Globus pallidus (tissue), 1 donor: ENCODE measurements at regions not wholly inside any gene's neighbourhood (a gene's known extent, or its start where the extent isn't known, plus 50 kb on each side); places are given as distances from the start of the nearest gene placed in this dataset.
"Not testable (repeated sequence)": the region's sequence is repeated elsewhere in the genome, so short reads cannot be mapped to it uniquely, and the experiment has no call there.

Experiments used
- DNase-seq: peaks from one replicate; pipeline ENCODE4 v3.0.0-alpha.2; 2015; ENCODE audit warnings: low spot score

DNA sequence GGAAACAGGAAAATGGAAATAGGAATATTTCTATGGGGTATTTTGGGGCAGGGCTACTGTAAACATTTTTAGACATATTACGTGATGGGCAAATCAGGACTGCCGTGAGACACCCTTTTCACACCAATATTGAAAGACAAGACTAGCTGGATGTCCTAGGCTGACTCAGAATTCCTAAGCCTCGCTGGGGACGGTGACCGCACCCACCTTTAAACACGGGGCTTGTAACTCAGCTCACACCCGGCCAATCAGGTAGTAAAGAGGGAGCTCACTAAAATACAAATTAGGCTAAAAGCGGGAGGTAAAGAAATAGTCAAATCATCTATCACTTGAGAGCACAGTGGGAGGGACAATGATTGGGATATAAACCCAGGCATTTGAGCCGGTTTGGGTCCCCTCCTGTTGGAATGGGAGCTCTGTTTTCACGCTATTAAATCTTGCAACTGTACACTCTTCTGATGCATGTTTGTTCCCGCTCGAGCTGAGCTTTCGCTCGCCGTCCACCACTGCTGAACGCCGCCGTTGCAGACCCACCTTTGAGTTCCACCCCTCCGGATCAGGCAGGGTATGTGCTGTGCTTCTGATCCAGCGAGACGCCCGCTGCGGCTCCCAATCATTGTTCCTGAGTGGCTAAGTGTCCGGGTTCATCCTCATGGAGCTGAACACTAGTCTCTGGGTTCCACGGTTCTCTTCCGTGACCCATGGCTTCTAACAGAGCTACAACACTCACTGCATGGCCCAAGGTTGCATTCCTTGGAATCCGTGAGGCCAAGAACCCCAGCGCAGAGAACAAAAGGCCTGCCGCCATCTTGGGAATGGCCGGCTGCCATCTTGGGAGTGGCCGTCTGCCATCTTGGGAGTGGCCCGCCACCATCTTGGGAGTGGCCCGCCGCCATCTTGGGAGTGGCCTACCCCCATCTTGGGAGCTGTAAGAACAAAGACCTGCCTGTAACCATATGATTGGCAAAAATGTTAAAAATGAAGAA, 152.6 kb downstream of the CRLF2 start:
- DNase-seq: no peak

- DNase-seq: not testable (repeated sequence)
Observed at GRCh38 chrX:1053600-1053999, 158.8 kb downstream of the CRLF2 start.

GRCh38 chrX:1053072-1053471, 159.4 kb downstream of the CRLF2 start:
- no peak for DNase-seq

DNA sequence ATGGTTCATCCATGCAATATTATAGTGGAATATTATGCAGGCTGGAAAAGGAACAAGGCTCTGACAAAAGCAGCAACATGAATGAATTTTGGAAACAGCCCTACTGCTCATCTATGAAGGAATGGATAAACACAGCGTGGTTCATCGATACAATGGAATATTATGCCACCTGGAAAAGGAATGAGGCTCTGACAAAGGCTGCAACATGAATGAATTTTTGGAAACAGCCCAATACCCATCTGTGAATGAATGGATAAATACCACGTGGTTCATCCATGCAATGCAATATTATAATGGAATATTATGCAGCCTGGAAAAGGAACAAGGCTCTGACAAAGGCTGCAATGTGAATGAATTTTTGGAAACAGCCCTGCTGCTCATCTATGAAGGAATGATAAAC, 160.4 kb downstream of the CRLF2 start:
- no peak for DNase-seq

DNA sequence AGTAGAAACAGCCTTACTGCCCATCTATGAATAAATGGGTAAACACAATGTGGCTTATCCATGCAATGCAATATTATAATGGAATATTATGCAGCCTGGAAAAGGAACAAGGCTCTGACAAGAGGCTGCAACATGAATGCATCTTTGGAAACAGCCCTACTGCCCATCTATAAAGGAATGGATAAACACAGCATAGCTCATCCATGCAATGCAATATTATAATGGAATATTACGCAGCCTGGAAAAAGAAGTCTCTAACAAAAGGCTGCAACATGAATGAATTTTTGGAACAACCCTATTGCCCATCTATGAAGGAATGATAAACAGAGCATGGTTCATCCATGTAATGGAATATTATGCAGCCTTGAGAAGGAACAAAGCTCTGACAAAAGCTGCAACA, 161.0 kb downstream of the CRLF2 start:
- no peak for DNase-seq

- DNase-seq: no peak
Observed at GRCh38 chrX:1045680-1046314, 166.7 kb downstream of the CRLF2 start.

DNA sequence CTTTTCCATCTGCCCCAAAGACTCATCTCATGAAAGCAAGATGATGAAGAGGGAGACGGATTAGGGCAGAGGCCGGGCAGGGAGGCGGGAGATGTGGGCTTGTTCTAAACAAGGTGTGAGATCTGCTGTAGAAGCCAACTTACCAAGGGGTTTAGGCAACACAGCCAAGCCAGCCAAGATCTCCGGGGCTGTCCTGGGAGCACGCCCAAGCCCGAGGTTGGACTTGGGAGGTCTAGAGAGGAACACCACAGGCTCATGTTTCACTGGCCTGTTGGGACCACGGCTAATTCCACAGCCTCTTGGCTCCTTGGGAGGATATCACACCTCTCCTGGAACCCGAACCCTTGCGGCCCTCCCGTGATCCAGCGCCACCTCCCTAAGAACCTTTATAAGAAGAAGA, 171.4 kb downstream of the CRLF2 start:
- DNase-seq: no peak

GRCh38 chrX:1035931-1036330, 176.5 kb downstream of the CRLF2 start:
- not testable (repeated sequence) for DNase-seq

DNA sequence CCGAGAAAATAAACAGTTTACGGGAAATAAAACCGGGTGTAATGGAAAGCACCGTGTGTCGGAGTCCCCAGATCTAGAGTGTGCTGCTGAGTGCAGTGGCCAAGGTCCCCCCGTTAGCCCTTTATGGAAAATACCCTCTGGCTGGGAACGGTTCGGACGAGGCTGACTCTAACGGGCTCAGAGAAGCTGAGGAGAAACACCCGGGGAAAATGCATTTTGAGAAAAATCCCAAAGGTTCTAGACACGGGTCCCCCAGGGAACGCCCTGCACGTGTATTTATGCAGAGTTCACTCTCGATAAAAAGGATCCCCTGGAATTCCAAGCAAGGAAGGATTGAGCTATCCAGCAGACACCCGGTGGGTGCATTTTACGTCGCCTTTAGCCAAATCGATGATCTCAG, 177.2 kb downstream of the CRLF2 start:
- DNase-seq: no peak

DNA sequence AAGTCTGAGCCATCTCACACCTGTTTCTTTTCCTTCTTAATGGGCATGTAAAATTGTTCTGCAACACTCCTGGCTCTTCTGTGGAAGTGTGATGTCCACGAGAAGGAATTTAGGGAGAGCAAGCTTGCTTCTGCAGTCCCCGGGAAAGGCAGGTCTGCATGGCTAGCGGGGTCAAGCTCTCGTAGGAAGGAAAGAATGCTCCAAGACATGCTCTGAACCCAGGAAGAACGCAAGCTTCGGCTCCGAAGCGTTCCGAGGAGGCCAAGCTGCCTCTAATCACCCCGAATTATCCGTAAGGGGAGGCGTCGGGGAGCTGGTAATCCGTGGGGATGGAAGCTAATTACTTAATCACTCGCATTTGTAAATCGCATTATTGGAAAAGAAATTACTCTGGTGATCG, 177.7 kb downstream of the CRLF2 start:
- DNase-seq: no peak

DNA sequence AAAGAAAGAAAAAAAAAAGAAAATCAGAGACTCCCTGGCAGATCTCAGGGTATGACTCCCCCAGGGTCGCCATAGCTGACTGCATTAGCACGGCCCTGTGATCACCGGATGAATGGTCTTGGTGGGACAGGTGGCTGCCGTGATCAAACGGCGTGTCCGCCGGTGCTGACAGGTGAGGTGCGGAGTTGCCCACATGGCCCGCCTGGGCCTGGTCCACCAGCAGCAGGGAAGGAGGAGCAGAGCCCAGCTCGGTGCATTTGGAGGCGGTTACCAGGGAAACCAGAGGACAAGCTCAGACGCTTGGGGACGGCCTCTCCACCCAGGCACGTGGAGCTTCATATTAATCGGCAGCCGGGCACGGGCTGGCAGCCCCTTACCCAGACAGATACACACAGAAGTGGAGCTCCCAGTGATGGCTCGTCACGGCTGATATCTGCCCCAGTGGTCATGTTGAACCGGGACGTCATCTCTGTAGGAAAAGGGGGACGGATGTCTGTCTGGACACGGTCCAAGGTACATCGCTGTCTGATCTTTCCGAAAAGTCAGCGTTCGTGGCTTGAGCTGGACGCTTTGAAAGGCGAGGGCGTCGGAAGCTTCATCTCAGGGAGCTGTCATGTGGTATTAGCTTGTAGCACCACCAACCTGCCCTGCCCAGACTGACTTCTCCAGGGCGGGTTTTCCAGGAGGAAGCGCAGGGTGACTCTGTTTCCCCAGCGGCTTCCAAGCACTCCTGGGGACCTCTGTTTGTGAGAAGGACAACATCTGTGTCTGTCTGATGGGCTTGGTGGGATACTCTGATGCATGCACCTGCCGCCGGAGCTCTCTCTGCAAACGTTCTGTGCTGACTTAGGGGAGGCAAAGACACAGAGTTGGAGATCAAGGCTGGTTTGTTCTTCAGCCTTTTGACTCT, 180.7 kb downstream of the CRLF2 start:
- no peak for DNase-seq

DNA sequence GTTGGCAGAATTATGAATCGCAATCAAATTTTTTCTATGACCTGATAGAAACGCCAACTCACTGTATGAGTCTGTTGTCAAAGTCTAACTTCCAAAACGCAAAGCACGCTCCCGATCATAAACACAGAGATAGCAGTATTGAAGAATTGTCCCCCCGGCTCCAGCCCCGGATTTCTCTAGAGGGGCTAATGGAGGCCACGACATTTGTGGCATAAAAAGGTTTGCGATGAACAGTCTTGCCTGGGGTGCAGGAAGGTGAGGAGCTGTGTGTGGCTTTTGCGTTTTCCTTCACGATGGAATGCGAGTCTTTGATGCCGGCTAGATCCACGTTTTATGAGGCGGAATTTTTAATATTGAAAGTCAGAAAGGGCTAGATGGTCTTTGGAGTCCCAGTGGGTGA, 183.0 kb downstream of the CRLF2 start:
- no peak for DNase-seq

DNA sequence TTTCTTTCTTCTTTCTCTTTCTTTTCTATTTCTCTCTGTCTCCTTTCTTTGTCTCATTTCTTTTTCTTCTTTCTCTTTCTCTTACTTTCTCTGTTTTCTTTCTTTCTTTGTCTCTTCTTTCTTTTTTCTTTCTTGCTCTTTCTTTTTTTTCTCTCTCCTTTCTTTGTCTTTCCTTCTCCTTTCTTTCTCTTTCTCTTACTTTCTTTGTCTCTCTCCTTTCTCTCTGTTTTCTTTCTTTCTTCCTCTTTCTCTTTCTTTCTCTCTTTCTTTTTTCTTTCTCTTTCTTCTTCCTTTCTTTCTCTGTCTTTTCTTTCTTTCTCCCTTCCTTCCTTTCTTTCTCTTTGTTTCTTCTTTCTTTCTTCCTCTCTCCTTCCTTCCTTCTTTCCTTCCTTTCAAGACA, 184.8 kb downstream of the CRLF2 start:
- no peak for DNase-seq

DNA sequence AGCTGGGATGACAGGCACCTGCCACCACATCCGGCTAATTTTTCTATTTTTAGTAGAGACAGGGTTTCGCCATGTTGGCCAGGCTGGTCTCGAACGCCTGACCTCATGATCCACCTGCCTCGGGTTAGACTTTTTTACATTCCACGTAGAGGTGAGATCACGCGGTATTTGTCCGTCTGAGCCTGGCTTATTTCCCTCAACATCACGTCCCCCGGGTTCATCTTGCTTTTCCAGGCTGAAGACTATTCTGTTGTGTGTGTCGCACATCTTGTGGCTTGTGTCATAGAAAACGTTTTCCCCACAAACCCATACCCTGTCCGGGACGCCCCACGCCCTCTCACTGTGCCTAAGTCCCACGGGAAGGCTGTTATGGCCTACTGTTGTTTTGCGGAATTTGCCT, 185.3 kb downstream of the CRLF2 start:
- no peak for DNase-seq

- no peak for DNase-seq
Observed at GRCh38 chrX:1026263-1027015, 186.0 kb downstream of the CRLF2 start.

DNA sequence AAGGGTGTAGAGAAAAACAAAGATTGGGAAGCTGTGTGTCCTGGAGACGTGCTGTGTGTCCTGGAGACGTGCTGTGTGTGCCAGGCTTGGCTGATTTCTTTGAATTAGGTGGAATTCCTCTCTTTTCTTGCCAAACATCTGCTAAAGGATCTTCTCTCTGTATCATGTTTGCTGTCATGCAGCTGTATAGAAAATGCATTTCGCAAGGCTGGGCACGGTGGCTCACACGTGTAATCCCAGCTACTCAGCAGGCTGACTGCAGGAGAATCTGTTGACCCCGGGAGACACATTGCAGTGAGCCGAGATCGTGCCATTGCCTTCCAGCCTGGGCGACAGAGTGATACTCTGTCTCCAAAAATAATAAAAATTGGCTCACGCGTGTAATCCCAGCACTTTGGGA, 187.0 kb downstream of the CRLF2 start:
- DNase-seq: no peak

GRCh38 chrX:1023676-1024075, 188.8 kb downstream of the CRLF2 start:
- DNase-seq: no peak

GRCh38 chrX:1021314-1021993, 191.0 kb downstream of the CRLF2 start:
- not testable (repeated sequence) for DNase-seq

DNA sequence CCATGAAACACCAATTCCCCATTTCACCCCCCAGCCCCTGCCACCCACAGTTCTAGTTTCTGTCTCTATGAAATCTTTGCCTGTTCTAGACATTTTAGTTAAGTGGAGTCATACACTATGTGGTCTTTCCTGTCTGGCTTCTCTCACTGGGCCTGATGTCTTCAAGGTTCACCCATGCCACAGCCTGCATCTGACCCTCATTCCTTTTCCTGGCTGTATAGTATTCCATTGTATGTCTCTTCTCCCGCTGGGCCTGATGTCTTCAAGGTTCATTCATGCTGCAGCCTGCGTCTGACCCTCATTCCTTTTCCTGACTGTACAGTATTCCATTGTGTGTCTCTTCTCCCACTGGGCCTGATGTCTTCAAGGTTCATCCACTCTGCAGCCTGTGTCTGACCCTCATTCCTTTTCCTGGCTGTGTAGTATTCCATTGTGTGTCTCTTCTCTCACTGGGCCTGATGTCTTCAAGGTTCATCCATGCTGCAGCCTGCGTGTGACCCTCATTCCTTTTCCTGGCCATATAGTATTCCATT, 191.7 kb downstream of the CRLF2 start:
- no peak for DNase-seq

GRCh38 chrX:1016926-1017325, 195.5 kb downstream of the CRLF2 start:
- not testable (repeated sequence) for DNase-seq

DNA sequence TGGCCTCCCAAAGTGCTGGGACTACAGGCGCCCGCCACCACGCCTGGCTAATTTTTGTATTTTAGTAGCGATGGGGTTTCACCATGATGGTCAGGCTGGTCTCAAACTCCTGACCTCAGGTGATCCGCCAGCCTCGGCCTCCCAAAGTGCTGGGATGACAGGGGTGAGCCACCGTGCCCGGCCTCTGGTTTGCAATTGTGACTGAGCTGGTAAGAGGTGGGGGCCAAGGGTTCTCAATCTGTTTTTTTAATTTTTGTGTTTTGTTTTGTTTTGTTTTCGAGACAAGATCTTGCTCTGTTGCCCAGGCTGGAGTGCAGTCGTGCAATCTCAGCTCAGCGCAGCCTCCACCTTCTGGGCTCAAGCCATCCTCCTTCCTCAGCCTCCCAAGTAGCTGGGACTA, 196.2 kb downstream of the CRLF2 start:
- not testable (repeated sequence) for DNase-seq
